ENCODE measurements at regions not wholly inside any gene's neighbourhood (a gene's known extent, or its start where the extent isn't known, plus 50 kb on each side); places are given as distances from the start of the nearest gene placed in this dataset.

- Histone ChIP-seq H3K4me3 (no peak overlapping the region), H3K27me3 (no peaks in the 10 kb centered on the region), H3K36me3 (no peaks in the 10 kb centered on the region), H3K9me3 (no peaks in the 10 kb centered on the region), H3K27ac (no peak overlapping the region), H3K4me1 (no peaks in the 10 kb centered on the region)
- DNase-seq = no peak
- no peak for TF ChIP-seq CTCF (IDR thresholded peaks at IDR 0.05)
- ATAC-seq = no peak
- intact Hi-C loops (cut with DNase I) = no loop called here
These were observed 128.5 kb downstream of the DKK1 start for GRCh38 chr10:52442576-52442975.

GRCh38 chr10:52443419-52444388 lies 129.6 kb downstream of the DKK1 start:
- Histone ChIP-seq H3K27me3 (no peaks in the 10 kb centered on the region), H3K27ac (no peak overlapping the region), H3K9me3 (no peaks in the 10 kb centered on the region), H3K4me1 (no peaks in the 10 kb centered on the region), H3K4me3 (no peak overlapping the region), H3K36me3 (no peaks in the 10 kb centered on the region)
- TF ChIP-seq CTCF (IDR thresholded peaks at IDR 0.05) = no peak
- no peak for ATAC-seq
- intact Hi-C loops (cut with DNase I) = no loop called here
- DNase-seq = no peak

- Histone ChIP-seq H3K27me3 (no peaks in the 10 kb centered on the region), H3K36me3 (no peaks in the 10 kb centered on the region), H3K4me3 (no peak overlapping the region), H3K4me1 (no peaks in the 10 kb centered on the region), H3K9me3 (no peaks in the 10 kb centered on the region), H3K27ac (no peak overlapping the region)
- ATAC-seq (no peak), DNase-seq (no peak)
- no peak for TF ChIP-seq CTCF (IDR thresholded peaks at IDR 0.05)
- intact Hi-C loops (cut with DNase I) = no loop called here
These were observed 132.3 kb downstream of the DKK1 start for GRCh38 chr10:52446391-52446790.

- no peak for TF ChIP-seq CTCF (IDR thresholded peaks at IDR 0.05)
- no peaks in the 10 kb centered on the region for H3K9me3 ChIP-seq
- intact Hi-C loops (cut with DNase I) = no loop called here
These were observed 133.9 kb downstream of the DKK1 start for GRCh38 chr10:52447931-52448353.

GRCh38 chr10:52450762-52451291 lies 136.7 kb downstream of the DKK1 start:
- H3K27ac ChIP-seq = no peak overlapping the region
- DNase-seq = no peak
- H3K36me3 ChIP-seq = no peaks in the 10 kb centered on the region
- H3K4me1 ChIP-seq = no peaks in the 10 kb centered on the region
- H3K27me3 ChIP-seq = no peaks in the 10 kb centered on the region
- H3K4me3 ChIP-seq = no peak overlapping the region
- intact Hi-C loops (cut with DNase I) = no loop called here
- no peak for TF ChIP-seq CTCF (IDR thresholded peaks at IDR 0.05)
- H3K9me3 ChIP-seq = no peaks in the 10 kb centered on the region
- no peak for ATAC-seq

More at GRCh38 chr10:52447931-52448353, 133.9 kb downstream of the DKK1 start:
- Histone ChIP-seq H3K36me3 (no peaks in the 10 kb centered on the region), H3K4me3 (no peak overlapping the region), H3K4me1 (no peaks in the 10 kb centered on the region), H3K27ac (no peak overlapping the region), H3K27me3 (no peaks in the 10 kb centered on the region)
- ATAC-seq = no peak
- DNase-seq = no peak

All from upper lobe of right lung (tissue), 1 donor.